WTC11 (cell line): ENCODE measurements at regions not wholly inside any gene's neighbourhood (a gene's known extent, or its start where the extent isn't known, plus 50 kb on each side); places are given as distances from the start of the nearest gene placed in this dataset.

Experiments
- ATAC-seq: fragments of 200-7000 bp; cut with Tn5 transposase; 2 replicates; pipeline ENCODE4 v1.10.0; 2021; ENCODE audit warnings: mild to moderate bottlenecking, moderate library complexity
- CTCF ChIA-PET: fragments of 300-600 bp; sonication (Branson Sonifier 250); formaldehyde crosslinking; loops from one replicate; lab custom pipeline; 2021; ENCODE audit warnings: antibody characterized with exemption; lab: Charles Lee
- POLR2A ChIA-PET: fragments of 350-600 bp; sonication (Branson Sonifier 250); formaldehyde crosslinking; loops from one replicate; lab custom pipeline; 2021; ENCODE audit warnings: antibody characterized with exemption; lab: Charles Lee
- DNase-seq: peaks from one replicate; pipeline ENCODE4 v3.0.0; 2021; ENCODE audit warnings: low spot score
- H3K27ac Mint-ChIP-seq: 2 replicates; pipeline ENCODE4 v1.8.0; 2021; ENCODE audit warnings: mixed read lengths
- H3K27me3 Mint-ChIP-seq: 2 replicates; pipeline ENCODE4 v1.8.0; 2021; ENCODE audit warnings: low read depth, mild to moderate bottlenecking, moderate library complexity, mixed read lengths
- H3K36me3 Mint-ChIP-seq: 2 replicates; pipeline ENCODE4 v1.8.0; 2021; ENCODE audit warnings: mixed read lengths
- H3K4me1 Mint-ChIP-seq: 2 replicates; pipeline ENCODE4 v1.8.0; 2022; ENCODE audit warnings: mixed read lengths
- H3K4me3 Mint-ChIP-seq: 2 replicates; pipeline ENCODE4 v1.8.0; 2021; ENCODE audit warnings: mild to moderate bottlenecking, moderate library complexity, mixed read lengths
- H3K9me3 Mint-ChIP-seq: 2 replicates; pipeline ENCODE4 v1.8.0; 2021; ENCODE audit warnings: mixed read lengths
- CBFB ChIP-seq: sonication (generic); formaldehyde crosslinking; IDR thresholded peaks from 2 replicates; pipeline ENCODE4 v1.8.1; 2022; ENCODE audit warnings: mild to moderate bottlenecking, low read depth, missing genetic modification reagents
- CDX4 ChIP-seq: fragments of 250-450 bp; sonication (Bioruptor Pico); IDR thresholded peaks from 2 replicates; pipeline ENCODE4 v1.9.0; 2021; ENCODE audit warnings: moderate library complexity, mild to moderate bottlenecking, inconsistent platforms, borderline replicate concordance
- CREM ChIP-seq: sonication (generic); formaldehyde crosslinking; IDR thresholded peaks from 2 replicates; pipeline ENCODE4 v1.8.1; 2022; ENCODE audit warnings: mild to moderate bottlenecking, missing genetic modification reagents, moderate library complexity
- EMX1 ChIP-seq: fragments of 250-450 bp; sonication (Bioruptor Pico); IDR thresholded peaks from 2 replicates; pipeline ENCODE4 v1.8.0; 2021; ENCODE audit warnings: mild to moderate bottlenecking
- ETV6 ChIP-seq: sonication (generic); formaldehyde crosslinking; IDR thresholded peaks from 2 replicates; pipeline ENCODE4 v1.8.1; 2022; ENCODE audit warnings: mild to moderate bottlenecking, missing genetic modification reagents
- FOXJ3 ChIP-seq: sonication (generic); formaldehyde crosslinking; IDR thresholded peaks from 2 replicates; pipeline ENCODE4 v1.9.0; 2021; ENCODE audit warnings: missing genetic modification reagents, mild to moderate bottlenecking, borderline replicate concordance
- FOXK1 ChIP-seq: sonication (generic); formaldehyde crosslinking; IDR thresholded peaks from 2 replicates; pipeline ENCODE4 v1.8.0; 2022; ENCODE audit warnings: mild to moderate bottlenecking, moderate library complexity, missing genetic modification reagents
- FOXP1 ChIP-seq: sonication (generic); formaldehyde crosslinking; IDR thresholded peaks from 2 replicates; pipeline ENCODE4 v1.8.0; 2022; ENCODE audit warnings: missing genetic modification reagents, mild to moderate bottlenecking, moderate library complexity, borderline replicate concordance
- HMGXB4 ChIP-seq: sonication (generic); formaldehyde crosslinking; IDR thresholded peaks from 2 replicates; pipeline ENCODE4 v1.8.1; 2023; ENCODE audit warnings: mild to moderate bottlenecking, moderate library complexity, missing genetic modification reagents
- IRF2 ChIP-seq: sonication (generic); formaldehyde crosslinking; IDR thresholded peaks from 2 replicates; pipeline ENCODE4 v1.8.0; 2022; ENCODE audit warnings: low read depth, missing genetic modification reagents, borderline replicate concordance
- JAZF1 ChIP-seq: fragments of 250-450 bp; sonication (Bioruptor Pico); IDR thresholded peaks from 2 replicates; pipeline ENCODE4 v1.9.0; 2021; ENCODE audit warnings: moderate library complexity, mild to moderate bottlenecking, inconsistent platforms
- MLX ChIP-seq: sonication (generic); formaldehyde crosslinking; IDR thresholded peaks from 2 replicates; pipeline ENCODE4 v1.8.1; 2023; ENCODE audit warnings: mild to moderate bottlenecking, missing genetic modification reagents, moderate library complexity
- NFE2L1 ChIP-seq: sonication (generic); formaldehyde crosslinking; IDR thresholded peaks from 2 replicates; pipeline ENCODE4 v1.8.1; 2023; ENCODE audit warnings: missing genetic modification reagents
- NFYB ChIP-seq: sonication (generic); formaldehyde crosslinking; conservative IDR thresholded peaks from 2 replicates; pipeline ENCODE4 v1.8.0; 2022; ENCODE audit warnings: low read depth, missing genetic modification reagents
- OVOL2 ChIP-seq: fragments of 250-450 bp; sonication (Bioruptor Pico); IDR thresholded peaks from 2 replicates; pipeline ENCODE4 v1.9.0; 2021; ENCODE audit warnings: mild to moderate bottlenecking, borderline replicate concordance
- STAT6 ChIP-seq: sonication (generic); formaldehyde crosslinking; conservative IDR thresholded peaks from 2 replicates; pipeline ENCODE4 v1.8.1; 2023; ENCODE audit warnings: mild to moderate bottlenecking, low read depth, missing genetic modification reagents, moderate library complexity
- TEAD1 ChIP-seq: sonication (generic); formaldehyde crosslinking; IDR thresholded peaks from 2 replicates; pipeline ENCODE4 v1.8.0; 2022; ENCODE audit warnings: mild to moderate bottlenecking, missing genetic modification reagents
- USF2 ChIP-seq: sonication (generic); formaldehyde crosslinking; IDR thresholded peaks from 2 replicates; pipeline ENCODE4 v1.8.1; 2023; ENCODE audit warnings: mild to moderate bottlenecking, missing genetic modification reagents, moderate library complexity
- ZNF121 ChIP-seq: sonication (generic); formaldehyde crosslinking; IDR thresholded peaks from 2 replicates; pipeline ENCODE4 v1.8.0; 2023; ENCODE audit warnings: missing genetic modification reagents
- TF ChIP-seq, protein P1 (sequence below): sonication (generic); formaldehyde crosslinking; IDR thresholded peaks from 2 replicates; pipeline ENCODE4 v1.8.0; 2023; ENCODE audit warnings: missing genetic modification reagents
- TF ChIP-seq, protein P2 (sequence below): sonication (generic); formaldehyde crosslinking; IDR thresholded peaks from 2 replicates; pipeline ENCODE4 v1.8.1; 2022; ENCODE audit warnings: mild to moderate bottlenecking, moderate library complexity, missing genetic modification reagents
- TF ChIP-seq, protein P3 (sequence below): fragments of 250-450 bp; sonication (Bioruptor Pico); IDR thresholded peaks from 2 replicates; pipeline ENCODE4 v1.9.0; 2021; ENCODE audit warnings: mild to moderate bottlenecking
- TF ChIP-seq, protein P4 (sequence below): sonication (generic); formaldehyde crosslinking; conservative IDR thresholded peaks from 2 replicates; pipeline ENCODE4 v1.8.1; 2022; ENCODE audit warnings: mild to moderate bottlenecking, missing genetic modification reagents

GRCh38 chr13:21796066-21796465, 125.2 kb downstream of the FGF9 start (continued):
- TF ChIP-seq MLX (CRISPR knock-in tag) (no peak), HMGXB4 (no peak), FOXK1 (CRISPR knock-in tag) (no peak)

DNA sequence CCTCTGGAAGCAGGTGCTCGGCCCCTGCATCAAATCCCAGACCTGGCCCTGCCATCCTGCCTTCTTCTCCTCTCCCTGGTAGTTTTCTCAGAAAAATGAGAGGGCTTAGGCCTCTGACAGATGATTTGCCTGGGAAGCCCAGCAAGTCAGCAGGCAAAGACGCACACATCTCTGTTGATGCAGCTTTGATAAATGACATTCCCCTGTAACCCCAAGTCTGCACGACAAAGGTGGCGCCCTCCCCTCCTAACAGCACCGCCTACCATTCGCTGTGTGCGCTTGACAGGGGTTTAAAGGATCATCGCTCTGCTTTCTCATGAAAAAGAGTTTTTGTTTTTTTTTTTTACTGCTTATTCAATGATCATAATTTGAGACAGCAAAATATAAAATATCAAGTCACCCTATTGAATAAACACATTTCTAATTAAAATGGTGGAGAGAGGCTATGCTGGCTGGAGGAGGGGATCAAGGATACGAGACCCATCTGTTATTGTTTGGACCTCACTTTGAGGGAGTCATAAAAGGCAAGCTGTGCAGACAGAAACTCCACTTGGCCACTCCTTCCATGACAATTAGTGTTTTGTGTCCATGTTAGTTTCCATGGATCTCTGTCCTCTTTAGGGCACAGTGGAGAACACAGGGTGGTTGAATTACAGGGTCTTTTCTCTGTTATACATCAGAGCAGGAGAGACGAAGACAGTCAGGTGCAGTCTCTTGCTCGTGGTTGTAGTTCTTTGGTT, 126.1 kb downstream of the FGF9 start:
- no peak for DNase-seq
- no peak overlapping the region for H3K4me3 Mint-ChIP-seq
- no peak overlapping the region for H3K27ac Mint-ChIP-seq
- H3K9me3 Mint-ChIP-seq: peaks cover 10% of the 10 kb centered on the region; the same call in 1 of the 2 replicates
- no peaks in the 10 kb centered on the region; the same call in 1 of the 2 replicates for H3K4me1 Mint-ChIP-seq
- ChIA-PET CTCF (no interaction called here), POLR2A (no interaction called here)
- no peak for ATAC-seq
- TF ChIP-seq USF2 (no peak), NFE2L1 (CRISPR knock-in tag) (no peak), STAT6 (CRISPR knock-in tag) (no peak), NFYB (CRISPR knock-in tag) (no peak), CDX4 (CRISPR knock-in tag) (no peak), CREM (no peak), IRF2 (CRISPR knock-in tag) (no peak), FOXP1 (no peak), TEAD1 (CRISPR knock-in tag) (no peak), CBFB (CRISPR knock-in tag) (no peak), FOXJ3 (CRISPR knock-in tag) (no peak), OVOL2 (CRISPR knock-in tag) (no peak), ETV6 (no peak), ZNF121 (CRISPR knock-in tag) (no peak), EMX1 (CRISPR knock-in tag) (no peak), JAZF1 (CRISPR knock-in tag) (no peak)
- TF ChIP-seq, protein P1, sequence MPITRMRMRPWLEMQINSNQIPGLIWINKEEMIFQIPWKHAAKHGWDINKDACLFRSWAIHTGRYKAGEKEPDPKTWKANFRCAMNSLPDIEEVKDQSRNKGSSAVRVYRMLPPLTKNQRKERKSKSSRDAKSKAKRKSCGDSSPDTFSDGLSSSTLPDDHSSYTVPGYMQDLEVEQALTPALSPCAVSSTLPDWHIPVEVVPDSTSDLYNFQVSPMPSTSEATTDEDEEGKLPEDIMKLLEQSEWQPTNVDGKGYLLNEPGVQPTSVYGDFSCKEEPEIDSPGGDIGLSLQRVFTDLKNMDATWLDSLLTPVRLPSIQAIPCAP (CRISPR knock-in tag): no peak
- TF ChIP-seq, protein P2, sequence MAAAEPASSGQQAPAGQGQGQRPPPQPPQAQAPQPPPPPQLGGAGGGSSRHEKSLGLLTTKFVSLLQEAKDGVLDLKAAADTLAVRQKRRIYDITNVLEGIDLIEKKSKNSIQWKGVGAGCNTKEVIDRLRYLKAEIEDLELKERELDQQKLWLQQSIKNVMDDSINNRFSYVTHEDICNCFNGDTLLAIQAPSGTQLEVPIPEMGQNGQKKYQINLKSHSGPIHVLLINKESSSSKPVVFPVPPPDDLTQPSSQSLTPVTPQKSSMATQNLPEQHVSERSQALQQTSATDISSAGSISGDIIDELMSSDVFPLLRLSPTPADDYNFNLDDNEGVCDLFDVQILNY (CRISPR knock-in tag): no peak
- TF ChIP-seq, protein P3, sequence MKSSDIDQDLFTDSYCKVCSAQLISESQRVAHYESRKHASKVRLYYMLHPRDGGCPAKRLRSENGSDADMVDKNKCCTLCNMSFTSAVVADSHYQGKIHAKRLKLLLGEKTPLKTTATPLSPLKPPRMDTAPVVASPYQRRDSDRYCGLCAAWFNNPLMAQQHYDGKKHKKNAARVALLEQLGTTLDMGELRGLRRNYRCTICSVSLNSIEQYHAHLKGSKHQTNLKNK (CRISPR knock-in tag): no peak
- TF ChIP-seq, protein P4, sequence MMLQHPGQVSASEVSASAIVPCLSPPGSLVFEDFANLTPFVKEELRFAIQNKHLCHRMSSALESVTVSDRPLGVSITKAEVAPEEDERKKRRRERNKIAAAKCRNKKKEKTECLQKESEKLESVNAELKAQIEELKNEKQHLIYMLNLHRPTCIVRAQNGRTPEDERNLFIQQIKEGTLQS (CRISPR knock-in tag): no peak
- TF ChIP-seq, all 79 proteins: peak for 0
- Mint-ChIP-seq H3K36me3 (no peaks in the 10 kb centered on the region), H3K27me3 (no peaks in the 10 kb centered on the region)
